ENCODE measurements at regions not wholly inside any gene's neighbourhood (a gene's known extent, or its start where the extent isn't known, plus 50 kb on each side); places are given as distances from the start of the nearest gene placed in this dataset.

- TF ChIP-seq POLR2AphosphoS5 (IDR thresholded peaks at IDR 0.05; ENCODE audit: borderline replicate concordance, low read depth, low read length) (no peak), EZH2 (IDR thresholded peaks at IDR 0.05) (no peak), FOXP2 (optimal IDR thresholded peaks at IDR 0.05; ENCODE audit: control extremely low read depth, extremely low read length, insufficient read depth) (no peak)
These were observed 116.5 kb downstream of the EDN3 start for GRCh38 chr20:59416916-59417315.
